CD4-positive, alpha-beta T cell treated with Interleukin-12 subunit alpha and Interleukin-12 subunit beta, for 1 hour (primary cell): ENCODE measurements at regions not wholly inside any gene's neighbourhood (a gene's known extent, or its start where the extent isn't known, plus 50 kb on each side); places are given as distances from the start of the nearest gene placed in this dataset.

Source experiments
- DNase-seq: peaks from one replicate; pipeline ENCODE4 v3.0.0-alpha.2; 2020

GRCh38 chr22:27329131-27329850, 472.3 kb downstream of the MN1 start:
- no peak for DNase-seq

- DNase-seq = no peak
Observed at GRCh38 chr22:27329966-27330645, 471.4 kb downstream of the MN1 start.

- no peak for DNase-seq
Observed at GRCh38 chr22:27331526-27332281, 469.9 kb downstream of the MN1 start.

GRCh38 chr22:27335102-27335660, 466.4 kb downstream of the MN1 start:
- no peak for DNase-seq

GRCh38 chr22:27336151-27337090, 465.1 kb downstream of the MN1 start:
- no peak for DNase-seq

- no peak for DNase-seq
Observed at GRCh38 chr22:27337676-27338075, 463.9 kb downstream of the MN1 start.

- DNase-seq = no peak
Observed at GRCh38 chr22:27340047-27340446, 461.5 kb downstream of the MN1 start.

GRCh38 chr22:27344546-27344945, 457.0 kb downstream of the MN1 start:
- no peak for DNase-seq

- no peak for DNase-seq
Observed at GRCh38 chr22:27345691-27346090, 455.9 kb downstream of the MN1 start.

GRCh38 chr22:27347951-27348350, 453.6 kb downstream of the MN1 start:
- DNase-seq = no peak

GRCh38 chr22:27348634-27349033, 452.9 kb downstream of the MN1 start:
- DNase-seq = no peak

GRCh38 chr22:27349456-27349855, 452.1 kb downstream of the MN1 start:
- DNase-seq = no peak

- DNase-seq = no peak
Observed at GRCh38 chr22:27350306-27350705, 451.2 kb downstream of the MN1 start.

GRCh38 chr22:27352426-27352825, 449.1 kb downstream of the MN1 start:
- DNase-seq = no peak

GRCh38 chr22:27358096-27358870, 443.3 kb downstream of the MN1 start:
- no peak for DNase-seq

- DNase-seq = no peak
Observed at GRCh38 chr22:27370269-27370668, 431.3 kb downstream of the MN1 start.

- no peak for DNase-seq
Observed at GRCh38 chr22:27370987-27371386, 430.6 kb downstream of the MN1 start.

GRCh38 chr22:27372364-27372763, 429.2 kb downstream of the MN1 start:
- DNase-seq = no peak

- DNase-seq = no peak
Observed at GRCh38 chr22:27372969-27373670, 428.4 kb downstream of the MN1 start.

- DNase-seq = no peak
Observed at GRCh38 chr22:27377501-27378295, 423.9 kb downstream of the MN1 start.
